Embryonic facial prominence (tissue), 1 donor: ENCODE measurements at regions not wholly inside any gene's neighbourhood (a gene's known extent, or its start where the extent isn't known, plus 50 kb on each side); places are given as distances from the start of the nearest gene placed in this dataset.
"Not testable (repeated sequence)": the region's sequence is repeated elsewhere in the genome, so short reads cannot be mapped to it uniquely, and the experiment has no call there.

Experiments
- DNase-seq: peaks from one replicate; pipeline ENCODE4 v3.0.0-alpha.2; 2016; ENCODE audit errors: extremely low spot score

DNA sequence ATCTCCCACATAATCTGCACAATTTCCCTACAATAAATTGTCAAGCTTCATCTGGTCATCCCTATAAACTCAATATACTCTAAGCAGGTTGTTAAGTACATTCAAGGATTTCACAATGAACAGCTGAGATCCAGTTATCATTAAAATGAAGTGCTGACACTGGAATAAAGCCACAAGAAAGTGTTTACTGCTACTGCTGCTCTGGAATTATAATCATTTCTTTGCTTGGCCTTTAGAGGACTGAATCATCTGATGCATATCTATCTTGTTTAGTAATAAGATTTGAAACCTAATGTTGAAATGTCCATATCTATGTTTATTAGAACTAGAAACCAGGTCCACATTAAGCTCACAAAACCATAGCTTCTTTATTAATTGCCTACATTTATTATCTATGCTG lies 338.6 kb upstream of the ZFP42 start:
- no peak for DNase-seq

GRCh38 chr4:187663076-187663475 lies 332.5 kb upstream of the ZFP42 start:
- DNase-seq = no peak

GRCh38 chr4:187664011-187664410 lies 331.6 kb upstream of the ZFP42 start:
- no peak for DNase-seq

DNA sequence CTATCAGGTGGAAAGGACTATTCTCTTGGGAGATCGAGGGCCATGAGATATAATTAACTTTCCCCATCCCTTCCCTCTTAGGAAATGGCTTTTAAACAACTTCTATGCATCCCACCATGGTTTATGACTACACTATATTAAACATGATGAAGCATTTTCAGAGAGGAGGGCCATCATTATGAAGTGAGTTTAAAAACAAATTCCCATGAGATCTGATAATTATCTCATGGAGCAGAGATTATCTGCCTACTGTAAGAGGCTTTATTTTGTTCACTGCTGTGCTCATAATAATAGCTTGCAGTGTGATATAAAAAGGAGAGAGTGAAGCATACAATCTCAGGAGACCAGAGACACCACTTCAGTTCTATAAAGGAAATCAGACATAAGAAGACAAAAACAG lies 330.5 kb upstream of the ZFP42 start:
- DNase-seq = no peak

- DNase-seq = no peak
Observed at GRCh38 chr4:187666034-187666433, 329.5 kb upstream of the ZFP42 start.

DNA sequence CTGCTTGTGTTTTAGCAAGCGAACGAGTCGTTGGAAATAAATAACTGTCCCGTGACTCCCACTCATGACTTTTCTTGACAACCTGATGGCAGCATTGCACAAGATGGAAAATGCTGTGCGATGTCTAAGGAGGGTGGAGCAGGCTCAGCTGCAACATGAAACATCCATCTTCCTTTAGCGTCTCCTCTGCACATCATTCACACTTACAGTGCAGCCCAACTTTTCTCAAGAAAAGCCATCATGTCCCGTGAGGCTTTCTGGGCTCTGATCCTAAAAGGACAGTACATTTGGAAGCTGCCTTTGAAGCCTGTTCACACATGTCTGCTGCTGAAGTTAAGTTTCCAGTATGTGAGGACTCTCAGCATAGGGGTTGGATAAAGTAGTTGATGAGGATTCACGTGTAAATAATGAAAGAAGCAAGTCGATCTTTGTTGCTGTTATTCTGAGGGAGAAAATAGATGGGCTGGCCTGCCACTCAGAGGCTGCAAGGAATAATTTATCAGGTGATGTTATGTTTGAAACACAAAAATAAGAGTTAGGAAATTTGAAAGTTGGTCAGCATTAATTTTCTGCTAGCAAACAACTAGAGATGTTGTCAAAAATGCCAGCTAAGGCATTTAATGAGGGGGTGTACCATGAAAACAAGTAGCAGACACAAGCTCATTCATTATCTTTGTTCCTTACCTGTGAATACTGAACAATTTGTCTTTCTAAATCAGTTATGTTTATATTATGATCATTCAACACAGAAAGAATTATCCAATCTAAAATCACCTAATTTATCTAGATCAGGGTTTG lies 328.7 kb upstream of the ZFP42 start:
- DNase-seq = no peak

DNA sequence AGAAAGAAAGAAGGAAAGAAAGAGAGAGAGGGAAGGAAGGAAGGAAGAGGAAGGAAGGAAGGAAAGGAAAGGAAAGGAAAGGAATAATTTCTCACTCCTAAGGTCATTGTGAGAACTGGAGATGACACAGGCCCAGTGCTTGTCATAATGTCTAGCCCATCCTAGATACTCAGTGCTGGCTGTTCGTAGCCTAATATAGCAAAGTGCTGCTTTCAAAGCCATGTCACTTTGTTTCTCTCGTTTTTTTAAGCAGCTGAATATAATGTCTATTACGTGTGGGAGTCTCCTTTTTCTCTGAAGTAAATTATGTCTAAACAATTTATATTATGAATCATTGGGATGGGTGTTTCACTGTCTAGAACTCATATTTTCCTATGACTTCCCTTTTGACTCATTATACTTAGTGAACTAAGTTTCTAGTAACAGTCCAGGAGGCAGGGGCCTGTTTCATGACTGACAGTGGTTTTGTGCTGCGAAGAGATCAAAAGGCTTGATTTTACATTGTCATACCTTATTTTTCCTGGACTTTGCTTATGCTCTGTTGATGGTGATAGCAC lies 327.0 kb upstream of the ZFP42 start:
- no peak for DNase-seq

GRCh38 chr4:187671521-187671920 lies 324.1 kb upstream of the ZFP42 start:
- DNase-seq = not testable (repeated sequence)

- DNase-seq = not testable (repeated sequence)
Observed at GRCh38 chr4:187671958-187672357, 323.6 kb upstream of the ZFP42 start.

GRCh38 chr4:187672526-187672925 lies 323.0 kb upstream of the ZFP42 start:
- not testable (repeated sequence) for DNase-seq

GRCh38 chr4:187679450-187679849 lies 316.1 kb upstream of the ZFP42 start:
- DNase-seq = no peak

- DNase-seq = no peak
Observed at GRCh38 chr4:187685247-187685646, 310.3 kb upstream of the ZFP42 start.

DNA sequence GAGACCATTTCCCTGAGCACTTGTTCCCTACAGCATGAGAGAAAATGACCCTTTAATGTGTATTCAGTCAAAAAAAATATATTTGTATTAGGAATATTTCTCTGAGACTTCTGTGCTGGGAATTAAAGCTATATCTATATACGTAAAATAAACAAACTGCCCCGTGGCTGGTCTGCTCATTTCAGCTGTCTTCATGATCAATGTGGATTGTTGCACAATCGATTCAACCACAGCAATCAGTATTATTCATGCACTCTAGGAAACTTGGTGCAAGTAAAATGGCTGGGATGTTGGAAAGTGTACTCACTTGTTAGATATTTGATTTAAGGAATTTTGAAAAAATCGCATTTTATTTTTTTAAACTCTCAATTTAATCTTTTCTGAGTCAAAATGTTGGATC lies 307.9 kb upstream of the ZFP42 start:
- DNase-seq = no peak

GRCh38 chr4:187692626-187693025 lies 302.9 kb upstream of the ZFP42 start:
- DNase-seq = no peak

- not testable (repeated sequence) for DNase-seq
Observed at GRCh38 chr4:187695531-187695930, 300.0 kb upstream of the ZFP42 start.

DNA sequence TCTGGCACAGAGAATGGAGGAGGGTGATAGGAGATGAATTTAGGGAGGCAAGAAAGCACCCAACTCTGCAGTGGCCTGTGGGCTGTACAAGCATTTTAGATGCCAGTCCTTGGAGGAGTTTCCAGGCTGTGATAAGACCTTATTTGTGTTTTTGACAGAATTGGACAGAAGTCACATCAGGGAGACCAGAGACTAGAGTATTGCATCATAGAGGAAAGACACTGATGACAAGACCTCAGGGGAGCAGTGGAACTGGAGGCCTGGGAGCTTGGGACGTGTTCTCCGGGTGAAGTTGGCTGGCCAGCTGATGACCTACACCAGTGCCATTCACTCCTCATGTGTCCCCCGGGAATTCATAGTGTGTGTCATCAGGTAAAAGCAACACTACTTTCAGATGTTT lies 284.0 kb upstream of the ZFP42 start:
- DNase-seq = no peak

GRCh38 chr4:187714957-187715356 lies 280.6 kb upstream of the ZFP42 start:
- no peak for DNase-seq

- DNase-seq = no peak
Observed at GRCh38 chr4:187715466-187715865, 280.1 kb upstream of the ZFP42 start.

- DNase-seq = no peak
Observed at GRCh38 chr4:187724456-187724855, 271.1 kb upstream of the ZFP42 start.

DNA sequence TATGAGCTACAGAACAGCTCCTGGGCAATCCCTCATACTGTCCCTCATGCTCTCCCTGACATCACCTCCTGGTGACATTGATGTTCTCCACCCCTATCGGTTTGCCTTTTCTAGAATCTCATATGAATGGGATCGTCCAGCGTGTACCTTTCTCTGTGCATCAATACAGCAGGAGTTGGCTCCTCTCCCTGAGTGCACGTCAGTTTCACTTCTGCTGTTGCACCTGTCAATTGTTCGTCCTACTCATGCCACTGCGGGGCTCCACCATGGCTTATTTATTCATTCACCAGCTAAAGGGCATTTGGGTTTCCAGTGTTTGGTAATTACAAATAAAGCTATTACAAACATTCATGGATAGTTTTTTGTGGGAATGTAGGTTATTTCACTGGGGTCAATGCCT lies 269.1 kb upstream of the ZFP42 start:
- no peak for DNase-seq

DNA sequence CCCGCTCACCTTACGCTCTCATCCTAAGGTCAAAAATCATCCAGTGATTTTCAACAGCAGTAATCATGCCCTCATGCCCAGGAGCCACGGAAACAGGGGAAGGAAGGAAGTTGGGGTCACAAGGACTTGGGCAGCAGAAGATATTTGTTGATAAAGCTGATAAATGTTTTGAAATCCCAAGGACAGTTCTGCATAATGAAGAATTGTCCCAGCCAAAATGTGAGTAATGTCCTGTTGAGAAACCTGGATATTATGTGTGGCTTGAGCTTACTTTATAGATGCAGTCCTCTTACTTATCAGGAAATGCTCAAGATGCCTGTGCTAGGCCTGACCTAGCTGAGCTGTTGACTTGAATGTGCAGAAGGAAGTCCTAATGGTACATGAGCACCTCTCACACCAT lies 263.0 kb upstream of the ZFP42 start:
- no peak for DNase-seq

DNA sequence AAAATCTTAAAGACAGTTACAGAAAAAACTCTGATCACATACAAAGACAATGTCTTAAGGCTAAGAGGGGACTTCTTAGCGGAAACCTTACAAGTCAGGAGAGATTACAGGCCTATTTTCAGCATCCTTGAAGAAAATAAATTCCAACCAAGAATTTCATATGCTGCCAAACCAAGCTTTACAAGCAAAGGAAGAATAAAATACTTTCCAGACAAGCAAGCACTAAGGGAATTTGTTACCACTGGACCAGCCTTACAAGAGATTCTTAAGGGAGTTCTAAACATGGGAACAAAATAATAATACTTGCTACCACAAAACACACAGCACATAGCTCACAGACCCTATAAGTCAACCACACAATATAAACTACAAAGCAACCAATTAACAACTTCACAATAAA lies 255.8 kb upstream of the ZFP42 start:
- no peak for DNase-seq

DNA sequence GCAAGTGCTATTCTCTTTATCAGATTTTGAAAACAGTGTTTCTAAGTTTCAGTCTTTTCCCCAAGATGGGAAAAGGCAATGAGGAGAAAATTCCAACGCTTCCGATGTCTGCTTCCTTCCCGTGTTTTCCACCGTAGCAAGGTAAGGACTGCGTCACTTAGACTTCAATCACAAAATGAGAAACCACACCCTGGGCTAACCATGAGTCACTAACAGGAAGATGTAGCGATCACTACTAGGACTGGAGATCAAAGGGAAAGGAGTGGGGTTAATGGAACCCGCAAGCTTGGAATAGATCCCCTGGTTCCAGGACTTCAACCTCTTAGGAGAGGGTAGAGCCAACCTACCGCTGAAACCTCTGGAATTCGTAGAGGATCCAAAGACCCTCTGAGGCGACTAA lies 250.7 kb upstream of the ZFP42 start:
- DNase-seq = no peak

GRCh38 chr4:187750652-187751051 lies 244.9 kb upstream of the ZFP42 start:
- DNase-seq = not testable (repeated sequence)
